GM21723 (cell line): ENCODE measurements at regions not wholly inside any gene's neighbourhood (a gene's known extent, or its start where the extent isn't known, plus 50 kb on each side); places are given as distances from the start of the nearest gene placed in this dataset.
"Not testable (repeated sequence)": the region's sequence is repeated elsewhere in the genome, so short reads cannot be mapped to it uniquely, and the experiment has no call there.

Experiments
- ATAC-seq: cut with Tn5 transposase; IDR thresholded peaks from one replicate; pipeline ENCODE4 v1.9.1; 2021; ENCODE audit warnings: mild to moderate bottlenecking, moderate library complexity; ENCODE audit not compliant: unreplicated experiment

GRCh38 chr12:33817713-33818112 is 204.6 kb upstream of the ALG10 start:
- ATAC-seq: no peak

DNA sequence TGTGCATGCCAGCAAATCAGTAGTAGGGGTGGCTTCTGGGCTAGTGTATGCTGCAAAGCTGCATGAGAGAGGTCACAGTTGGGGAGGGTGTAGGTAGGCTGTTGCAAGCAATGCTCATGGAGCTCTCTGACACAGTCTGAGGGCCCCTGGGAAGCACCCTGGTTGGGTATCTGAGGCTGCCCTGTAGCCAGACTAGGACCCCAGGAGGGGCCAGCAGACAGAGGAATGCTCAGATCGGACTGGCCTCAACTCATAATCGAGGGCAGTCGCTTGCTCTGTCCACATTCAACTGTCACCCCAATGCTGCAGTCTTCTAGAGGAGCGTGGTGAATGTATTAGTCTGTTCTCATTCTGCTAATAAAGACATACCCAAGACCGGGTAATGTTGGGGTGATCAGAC is 204.0 kb upstream of the ALG10 start:
- no peak for ATAC-seq

DNA sequence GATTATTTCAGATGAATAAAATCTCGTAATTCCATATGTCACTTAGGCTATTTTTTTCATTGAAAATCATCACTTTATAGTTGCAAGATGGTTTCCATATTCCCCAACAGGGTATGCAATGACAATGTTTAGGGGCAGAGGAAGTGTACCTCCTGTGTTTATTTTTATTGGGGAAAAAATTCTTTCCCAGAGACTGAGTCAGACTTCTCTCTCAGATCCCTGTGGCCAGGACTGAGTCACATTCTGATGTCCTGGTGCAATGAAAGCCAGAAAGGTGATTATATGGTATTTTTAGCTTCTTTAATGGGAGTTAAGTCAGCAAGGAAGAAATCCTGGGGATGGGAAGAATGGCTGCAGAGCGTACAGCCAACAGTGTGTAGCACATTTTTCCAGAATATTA is 196.9 kb upstream of the ALG10 start:
- no peak for ATAC-seq

- no peak for ATAC-seq
Observed at GRCh38 chr12:33825986-33826602, 196.2 kb upstream of the ALG10 start.

- ATAC-seq: no peak
Observed at GRCh38 chr12:33828326-33828725, 194.0 kb upstream of the ALG10 start.

DNA sequence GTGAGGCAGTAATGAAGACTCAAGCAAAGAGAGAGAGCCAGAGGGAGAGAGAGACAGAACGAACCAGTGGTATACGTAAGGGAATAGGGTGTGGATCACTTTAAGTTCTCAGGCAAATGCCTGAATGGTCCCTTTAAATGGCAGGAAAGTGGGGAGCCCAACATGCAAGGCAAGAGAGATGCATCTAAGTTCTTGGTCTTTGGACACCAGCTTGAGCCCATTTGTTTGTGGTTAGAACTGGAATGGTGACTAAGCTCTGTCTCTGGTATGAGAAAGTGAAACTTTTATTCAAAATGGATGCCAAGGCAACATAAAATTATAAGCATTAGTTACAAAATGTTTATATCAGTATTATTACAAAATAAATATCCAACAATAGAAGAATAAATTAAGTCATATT is 192.2 kb upstream of the ALG10 start:
- ATAC-seq: no peak

DNA sequence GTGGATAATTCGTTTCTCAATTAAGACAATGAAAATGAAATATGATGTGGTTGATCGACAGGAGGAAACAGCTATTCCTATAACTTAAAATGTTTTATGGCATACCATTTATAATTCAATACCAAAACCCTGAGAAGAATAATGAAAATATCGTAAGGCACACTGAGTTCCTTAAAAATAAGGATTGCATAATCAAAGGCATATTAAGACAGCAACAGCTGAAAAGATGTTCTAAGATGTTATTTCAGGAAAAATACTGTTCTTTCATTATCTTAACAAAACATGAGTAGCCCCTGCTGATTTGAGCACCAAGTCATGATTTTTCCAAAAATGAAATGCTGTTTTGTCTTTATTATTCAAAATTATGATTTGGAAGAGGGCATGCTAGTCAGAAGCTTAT is 189.4 kb upstream of the ALG10 start:
- ATAC-seq: no peak

- ATAC-seq: no peak
Observed at GRCh38 chr12:33834672-33835071, 187.6 kb upstream of the ALG10 start.

DNA sequence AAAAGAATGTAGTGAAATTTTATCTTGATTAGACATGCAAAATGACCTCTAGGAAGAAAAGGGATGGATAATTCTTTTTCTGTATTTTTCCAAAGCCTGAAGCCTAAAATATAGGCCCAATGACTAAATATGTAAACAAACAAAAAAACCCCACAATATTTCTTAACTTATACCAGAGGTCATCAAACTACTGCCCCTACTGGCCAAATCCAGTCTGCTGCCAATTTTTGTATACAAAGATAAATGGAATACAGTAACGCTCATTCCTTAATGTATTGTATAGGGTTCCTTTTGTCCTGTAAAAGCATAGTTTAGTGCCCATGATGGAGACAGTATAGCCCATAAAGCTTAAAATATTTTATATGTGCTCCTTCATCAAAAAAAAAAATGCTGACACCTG is 145.7 kb upstream of the ALG10 start:
- ATAC-seq: no peak

- no peak for ATAC-seq
Observed at GRCh38 chr12:33892425-33892824, 129.9 kb upstream of the ALG10 start.

GRCh38 chr12:33920460-33920859 is 101.8 kb upstream of the ALG10 start:
- not testable (repeated sequence) for ATAC-seq

GRCh38 chr12:33926095-33926494 is 96.2 kb upstream of the ALG10 start:
- no peak for ATAC-seq

DNA sequence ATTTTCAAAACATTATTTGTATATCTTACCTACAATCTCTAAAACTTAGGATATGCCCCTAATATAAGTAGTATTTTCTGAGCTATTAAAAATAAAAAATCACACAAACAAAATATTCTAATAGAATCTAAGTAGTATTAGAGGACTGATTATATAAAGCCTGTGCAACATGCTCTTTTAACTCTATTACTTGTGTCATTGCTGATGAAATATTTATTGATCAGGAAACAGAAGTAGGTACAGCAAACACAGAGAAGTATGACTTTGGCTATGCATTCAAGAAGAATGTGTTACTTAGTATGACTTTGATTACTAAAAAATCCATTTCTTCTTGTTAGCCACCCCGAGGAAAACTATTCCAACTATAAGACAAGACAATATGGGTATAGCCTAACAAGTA is 84.6 kb upstream of the ALG10 start:
- not testable (repeated sequence) for ATAC-seq

DNA sequence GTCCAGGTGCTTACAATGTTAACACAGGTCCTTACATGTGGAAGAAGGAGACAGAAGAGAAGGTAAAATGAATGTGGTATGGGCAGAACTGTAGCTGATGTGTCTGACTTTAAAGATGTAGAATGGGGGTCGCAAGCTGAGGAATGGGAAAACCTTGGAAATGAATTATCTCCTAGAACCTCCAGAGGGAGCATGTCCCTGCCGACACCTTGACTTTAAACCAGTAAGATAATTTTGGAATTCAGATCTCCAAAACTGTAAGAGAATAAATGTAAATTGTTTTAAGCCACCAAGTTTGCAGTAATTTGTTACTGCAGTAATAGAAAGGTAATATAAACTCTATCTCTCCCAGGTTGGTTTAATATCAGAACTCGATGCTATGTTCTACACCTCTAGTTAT is 80.1 kb upstream of the ALG10 start:
- ATAC-seq: no peak

DNA sequence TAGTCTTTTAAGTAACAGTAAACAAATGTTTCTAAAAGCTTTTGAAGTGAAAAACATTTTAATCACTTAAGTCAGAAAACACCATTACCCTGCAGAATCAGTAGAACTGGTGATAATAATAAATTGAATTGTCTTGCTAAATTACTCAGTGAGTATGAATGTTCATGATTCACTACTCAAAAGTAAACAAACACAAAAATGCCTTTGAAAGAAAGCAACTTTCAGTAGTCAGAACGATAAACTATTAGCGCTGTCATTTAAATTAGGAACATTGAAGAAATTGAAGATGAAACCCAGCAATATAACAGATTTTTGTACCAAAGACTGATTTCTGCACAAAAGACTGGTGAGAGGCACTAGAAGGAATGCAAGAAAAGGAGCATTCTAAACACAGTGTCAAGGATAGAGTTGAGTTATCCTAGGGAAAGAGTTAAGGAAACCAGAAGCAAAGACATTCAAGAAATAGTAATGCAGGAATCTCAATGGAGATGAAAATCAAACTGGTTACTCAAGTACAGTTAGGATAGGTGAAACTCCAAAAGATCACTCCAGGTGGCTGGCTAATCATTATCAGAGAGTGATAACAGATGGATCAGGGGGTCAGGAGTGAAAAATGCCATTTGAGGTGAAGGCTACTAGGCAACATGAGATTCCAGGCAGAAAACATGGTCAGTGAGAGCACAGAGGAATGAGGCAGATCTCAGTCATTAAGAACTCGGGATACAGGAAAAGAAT is 77.4 kb upstream of the ALG10 start:
- ATAC-seq: no peak

DNA sequence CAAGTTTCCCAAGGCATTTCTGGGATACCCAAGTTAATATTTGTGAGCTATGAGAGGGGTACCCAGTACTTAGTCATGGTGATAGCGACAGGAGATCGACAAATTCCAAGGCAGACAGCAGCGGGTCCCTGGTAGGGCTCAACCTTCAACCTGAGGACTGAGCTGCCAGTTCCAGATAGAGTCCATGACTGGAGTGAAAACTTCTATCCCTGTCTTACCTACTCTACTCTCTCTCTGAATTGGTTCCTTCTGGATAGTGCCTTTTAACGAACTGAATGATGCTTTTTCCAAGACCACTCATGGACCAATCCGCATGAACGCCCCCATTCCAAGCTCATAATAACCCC is 76.9 kb upstream of the ALG10 start:
- ATAC-seq: no peak

DNA sequence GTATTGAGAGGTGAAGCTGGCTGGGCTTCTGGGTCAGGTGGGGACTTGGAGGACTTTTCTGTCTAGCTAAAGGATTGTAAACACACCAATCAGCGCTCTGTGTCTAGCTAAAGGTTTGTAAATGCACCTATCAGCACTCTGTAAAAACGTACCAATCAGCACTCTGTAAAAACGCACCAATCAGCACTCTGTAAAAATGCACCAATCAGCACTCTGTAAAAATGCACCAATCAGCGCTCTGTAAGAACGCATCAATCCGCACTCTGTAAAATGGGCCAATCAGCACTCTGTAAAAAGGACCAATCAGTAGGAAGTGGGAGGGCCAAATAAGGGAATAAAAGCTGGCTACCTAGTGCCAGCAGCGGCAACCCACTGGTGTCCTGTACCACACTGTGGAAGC is 56.1 kb upstream of the ALG10 start:
- ATAC-seq: not testable (repeated sequence)

GRCh38 chr12:33967760-33968159 is 54.5 kb upstream of the ALG10 start:
- ATAC-seq: no peak
